HepG2 (cell line): ENCODE measurements at regions not wholly inside any gene's neighbourhood (a gene's known extent, or its start where the extent isn't known, plus 50 kb on each side); places are given as distances from the start of the nearest gene placed in this dataset.

Experiments used
- BATF2 ChIP-seq: sonication (generic); formaldehyde crosslinking; IDR thresholded peaks from 2 replicates; pipeline ENCODE4 v1.8.0; 2022; ENCODE audit warnings: mild to moderate bottlenecking, missing genetic modification reagents, moderate library complexity
- CENPT ChIP-seq: sonication (generic); formaldehyde crosslinking; IDR thresholded peaks from 2 replicates; pipeline ENCODE4 v1.8.0; 2022; ENCODE audit warnings: low read depth, mild to moderate bottlenecking, moderate library complexity, missing genetic modification reagents
- CSRNP2 ChIP-seq: sonication (generic); formaldehyde crosslinking; conservative IDR thresholded peaks from 2 replicates; pipeline ENCODE4 v1.8.0; 2022; ENCODE audit warnings: low read depth, missing genetic modification reagents
- GATAD1 ChIP-seq: IDR thresholded peaks from 2 replicates; pipeline ENCODE4 v1.6.1; 2016; ENCODE audit warnings: missing genetic modification reagents, missing compliant biosample characterization
- KDM4B ChIP-seq: sonication (generic); formaldehyde crosslinking; IDR thresholded peaks from 2 replicates; pipeline ENCODE4 v1.4.0; 2020; ENCODE audit warnings: missing genetic modification reagents
- KLF15 ChIP-seq: sonication (generic); formaldehyde crosslinking; IDR thresholded peaks from 2 replicates; pipeline ENCODE4 v1.8.1; 2023; ENCODE audit warnings: borderline replicate concordance, mild to moderate bottlenecking, inconsistent platforms, missing genetic modification reagents, mixed read lengths
- KMT2A ChIP-seq: sonication (generic); formaldehyde crosslinking; IDR thresholded peaks from 2 replicates; pipeline ENCODE4 v1.4.0; 2020; ENCODE audit warnings: missing genetic modification reagents
- MTF1 ChIP-seq: sonication (generic); formaldehyde crosslinking; IDR thresholded peaks from 2 replicates; pipeline ENCODE4 v1.5.0; 2020; ENCODE audit warnings: missing genetic modification reagents
- NFE2L1 ChIP-seq: sonication (generic); formaldehyde crosslinking; IDR thresholded peaks from 2 replicates; pipeline ENCODE4 v1.4.0; 2020; ENCODE audit warnings: missing genetic modification reagents, mild to moderate bottlenecking, borderline replicate concordance
- NR2F2 ChIP-seq: IDR thresholded peaks from 2 replicates; pipeline ENCODE4 v1.6.1; 2012; ENCODE audit warnings: low read depth, inconsistent platforms, borderline replicate concordance
- NR2F6 ChIP-seq, 2 experiments: IDR thresholded peaks; 2 replicates each; pipeline ENCODE4 v1.6.1; 2016; ENCODE audit warnings: antibody characterized with exemption in 1 of 2, mild to moderate bottlenecking in 1 of 2
- NR3C1 ChIP-seq: sonication (generic); formaldehyde crosslinking; IDR thresholded peaks from 2 replicates; pipeline ENCODE4 v1.4.0; 2020; ENCODE audit warnings: missing genetic modification reagents
- NRL ChIP-seq: sonication (generic); formaldehyde crosslinking; IDR thresholded peaks from 2 replicates; pipeline ENCODE4 v1.5.0; 2020; ENCODE audit warnings: missing genetic modification reagents, mild to moderate bottlenecking, moderate library complexity, borderline replicate concordance
- PATZ1 ChIP-seq: sonication (generic); formaldehyde crosslinking; IDR thresholded peaks from 2 replicates; pipeline ENCODE4 v1.4.0; 2020; ENCODE audit warnings: missing genetic modification reagents
- PLSCR1 ChIP-seq: sonication (generic); formaldehyde crosslinking; IDR thresholded peaks from 2 replicates; pipeline ENCODE4 v1.5.0; 2020; ENCODE audit warnings: missing genetic modification reagents, mild to moderate bottlenecking, borderline replicate concordance
- POLR2AphosphoS2 ChIP-seq: IDR thresholded peaks from 2 replicates; pipeline ENCODE4 v1.6.1; 2011; ENCODE audit warnings: low read depth, low read length, improper control_type of control experiment
- SALL2 ChIP-seq: sonication (generic); formaldehyde crosslinking; IDR thresholded peaks from 2 replicates; pipeline ENCODE4 v1.8.1; 2023; ENCODE audit warnings: mild to moderate bottlenecking, missing genetic modification reagents, inconsistent platforms
- SMAD1 ChIP-seq: sonication (generic); formaldehyde crosslinking; IDR thresholded peaks from 2 replicates; pipeline ENCODE4 v1.4.0; 2020; ENCODE audit warnings: missing genetic modification reagents, low read depth, mild to moderate bottlenecking, borderline replicate concordance
- SNRNP70 ChIP-seq: fragments of 200-400 bp; formaldehyde crosslinking; IDR thresholded peaks from 2 replicates; pipeline ENCODE4 v1.6.1; 2017; ENCODE audit warnings: mild to moderate bottlenecking, low read depth, low read length, moderate library complexity
- TFDP2 ChIP-seq: sonication (generic); formaldehyde crosslinking; IDR thresholded peaks from 2 replicates; pipeline ENCODE4 v1.4.0; 2020; ENCODE audit warnings: missing genetic modification reagents
- WIZ ChIP-seq: sonication (generic); formaldehyde crosslinking; IDR thresholded peaks from 2 replicates; pipeline ENCODE4 v1.5.1; 2020; ENCODE audit warnings: mild to moderate bottlenecking, missing genetic modification reagents
- ZNF569 ChIP-seq: sonication (generic); formaldehyde crosslinking; IDR thresholded peaks from 2 replicates; pipeline ENCODE4 v1.5.0; 2020; ENCODE audit warnings: mild to moderate bottlenecking, missing genetic modification reagents, moderate library complexity, borderline replicate concordance
- ZNF777 ChIP-seq: sonication (generic); formaldehyde crosslinking; IDR thresholded peaks from 2 replicates; pipeline ENCODE4 v1.4.0; 2020; ENCODE audit warnings: missing genetic modification reagents
- ZNF792 ChIP-seq: IDR thresholded peaks from 2 replicates; pipeline ENCODE4 v1.6.1; 2016

- TF ChIP-seq PATZ1 (CRISPR knock-in tag), result peak; percentile 94
- TF ChIP-seq NR2F6 (IDR thresholded peaks at IDR 0.05), result no peak
- TF ChIP-seq NR2F6 (CRISPR knock-in tag; IDR thresholded peaks at IDR 0.05), result peak; percentile 85
- peak; percentile 99 for TF ChIP-seq MTF1 (CRISPR knock-in tag)
- peak; percentile 99; the same call in 1 of the 2 replicates for TF ChIP-seq ZNF569 (CRISPR knock-in tag)
- TF ChIP-seq KLF15 (CRISPR knock-in tag), result peak; percentile 100
- TF ChIP-seq SALL2 (CRISPR knock-in tag), result peak; percentile 100
- no peak for TF ChIP-seq POLR2AphosphoS2
- peak; percentile 99 for TF ChIP-seq CSRNP2 (CRISPR knock-in tag)
- peak; percentile 94 for TF ChIP-seq NFE2L1 (CRISPR knock-in tag)
- TF ChIP-seq ZNF792 (CRISPR knock-in tag), result peak; percentile 100
- TF ChIP-seq TFDP2 (CRISPR knock-in tag), result peak; percentile 87
- TF ChIP-seq GATAD1, result peak; percentile 89
- peak; percentile 99 for TF ChIP-seq CENPT (CRISPR knock-in tag)
- TF ChIP-seq PLSCR1, result peak; percentile 99
- TF ChIP-seq WIZ, result peak; percentile 100
- TF ChIP-seq KDM4B (CRISPR knock-in tag), result peak; percentile 100
- peak; percentile 93 for TF ChIP-seq ZNF777 (CRISPR knock-in tag)
- TF ChIP-seq NRL (CRISPR knock-in tag), result peak; percentile 100
- peak; percentile 97 for TF ChIP-seq NR3C1 (CRISPR knock-in tag)
- peak; percentile 94 for TF ChIP-seq KMT2A
- no peak; the same call in 1 of the 2 replicates for TF ChIP-seq NR2F2
- peak; percentile 96 for TF ChIP-seq SMAD1 (CRISPR knock-in tag)
- no peak for TF ChIP-seq SNRNP70
- TF ChIP-seq BATF2 (CRISPR knock-in tag), result peak; percentile 100
These were observed 74.6 kb upstream of the CPLX2 start (continued) for GRCh38 chr5:175796536-175797499.
